Ovary (tissue), 3 donors: ENCODE measurements at regions not wholly inside any gene's neighbourhood (a gene's known extent, or its start where the extent isn't known, plus 50 kb on each side); places are given as distances from the start of the nearest gene placed in this dataset.

Experiments
- EP300 ChIP-seq: sonication (generic); formaldehyde crosslinking; IDR thresholded peaks from one replicate; pipeline ENCODE4 v1.6.1; 2017; ENCODE audit warnings: antibody characterized with exemption
- POLR2A ChIP-seq: fragments of 450-650 bp; IDR thresholded peaks from one replicate; pipeline ENCODE4 v1.6.1; 2017; ENCODE audit warnings: antibody characterized with exemption, mild to moderate bottlenecking, moderate library complexity
- TF ChIP-seq, protein P1 (sequence below), 3 donors: fragments of 450-650 bp in 2 of 3; fragments of 200-600 bp in 1 of 3; IDR thresholded peaks; one replicate each; pipeline versions ENCODE4 v1.5.1 to v1.8.0; 2016 to 2022; ENCODE audit warnings: antibody characterized with exemption in 3 of 3, mild to moderate bottlenecking in 1 of 3
- donor health status: DM: no; HTN: no; CAD: no.

DNA sequence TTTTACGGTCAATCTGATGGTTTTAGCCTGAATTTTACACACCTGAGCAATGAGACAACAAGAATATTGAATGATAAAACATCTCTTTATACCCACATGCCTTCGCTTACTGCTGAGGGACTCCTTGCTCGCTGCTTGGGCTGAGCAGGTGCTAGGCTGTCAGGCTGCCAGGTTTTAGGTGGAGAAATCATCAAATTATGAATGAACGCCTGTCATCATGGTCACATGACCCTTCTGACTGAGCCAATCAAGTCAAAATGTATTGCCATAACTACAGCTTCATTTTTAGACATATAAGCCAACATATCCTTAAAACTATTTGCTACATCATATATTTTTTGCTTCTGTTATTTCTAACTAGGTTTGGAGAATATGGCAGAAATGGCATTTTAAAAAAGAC is 274.0 kb downstream of the LNPK start:
- no peak for TF ChIP-seq POLR2A
- TF ChIP-seq, protein P1, sequence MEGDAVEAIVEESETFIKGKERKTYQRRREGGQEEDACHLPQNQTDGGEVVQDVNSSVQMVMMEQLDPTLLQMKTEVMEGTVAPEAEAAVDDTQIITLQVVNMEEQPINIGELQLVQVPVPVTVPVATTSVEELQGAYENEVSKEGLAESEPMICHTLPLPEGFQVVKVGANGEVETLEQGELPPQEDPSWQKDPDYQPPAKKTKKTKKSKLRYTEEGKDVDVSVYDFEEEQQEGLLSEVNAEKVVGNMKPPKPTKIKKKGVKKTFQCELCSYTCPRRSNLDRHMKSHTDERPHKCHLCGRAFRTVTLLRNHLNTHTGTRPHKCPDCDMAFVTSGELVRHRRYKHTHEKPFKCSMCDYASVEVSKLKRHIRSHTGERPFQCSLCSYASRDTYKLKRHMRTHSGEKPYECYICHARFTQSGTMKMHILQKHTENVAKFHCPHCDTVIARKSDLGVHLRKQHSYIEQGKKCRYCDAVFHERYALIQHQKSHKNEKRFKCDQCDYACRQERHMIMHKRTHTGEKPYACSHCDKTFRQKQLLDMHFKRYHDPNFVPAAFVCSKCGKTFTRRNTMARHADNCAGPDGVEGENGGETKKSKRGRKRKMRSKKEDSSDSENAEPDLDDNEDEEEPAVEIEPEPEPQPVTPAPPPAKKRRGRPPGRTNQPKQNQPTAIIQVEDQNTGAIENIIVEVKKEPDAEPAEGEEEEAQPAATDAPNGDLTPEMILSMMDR (IDR thresholded peaks at IDR 0.05) = no peak
- no peak for TF ChIP-seq EP300
